K562 (cell line): ENCODE measurements at regions not wholly inside any gene's neighbourhood (a gene's known extent, or its start where the extent isn't known, plus 50 kb on each side); places are given as distances from the start of the nearest gene placed in this dataset.

Source experiments
- ATAC-seq: fragments of 200-7000 bp; cut with Tn5 transposase; 3 replicates; pipeline ENCODE4 v1.9.1; 2020; ENCODE audit warnings: moderate library complexity
- BruUV-seq: library from RNA; stranded (reverse); fragments of 400-500 nt; replicated peaks from 2 replicates; lab custom pipeline; 2021; lab: Mats Ljungman, UMichigan
- CTCF ChIA-PET: fragments of 300-600 bp; formaldehyde crosslinking; extraction: SDS; loops from one replicate; lab custom pipeline; 2021; ENCODE audit warnings: low intra/inter-chr PET ratio; lab: Yijun Ruan, JAX
- POLR2A ChIA-PET: fragments of 300-600, 350-650 bp; sonication (Branson Sonifier 250); formaldehyde crosslinking; extraction: SDS; loops from one replicate; lab custom pipeline; 2021; ENCODE audit warnings: antibody characterized with exemption, inconsistent platforms; lab: Yijun Ruan, JAX
- DNase-seq, 4 experiments: peaks; one replicate each; pipeline versions ENCODE4 v3.0.0 to v3.0.0-alpha.2; 2011 to 2018; ENCODE audit warnings: low spot score in 3 of 4, mixed read lengths in 3 of 4; ENCODE audit errors: extremely low read depth in 1 of 4
- FAIRE-seq: peaks from 2 replicates; lab custom pipeline; 2011; peaks lifted over from hg19 to GRCh38; lab: Jason Lieb, UNC
- H2AFZ ChIP-seq: 2 replicates; pipeline ENCODE4 v1.6.0; 2011; ENCODE audit warnings: low read depth, low read length, control low read depth, inconsistent platforms
- H3K27ac ChIP-seq: fragments of 200-600 bp; 3 replicates; pipeline ENCODE4 v1.8.0; 2011; ENCODE audit warnings: low read depth, mild to moderate bottlenecking, control low read depth, inconsistent platforms, low read length, moderate library complexity, mixed read lengths; ENCODE audit errors: extremely low read depth
- H3K27me3 ChIP-seq, 2 experiments: fragments of 300-600 bp in 1 of 2; 2 replicates in 1 of 2; 3 replicates in 1 of 2; pipeline versions ENCODE4 v1.6.0 to v1.8.0; 2011; ENCODE audit warnings: inconsistent platforms in 2 of 2, low read length in 2 of 2, mild to moderate bottlenecking in 1 of 2, mixed read lengths in 1 of 2, moderate library complexity in 1 of 2; ENCODE audit not compliant: control insufficient read depth in 2 of 2, insufficient read depth in 2 of 2
- H3K36me3 ChIP-seq: fragments of 300-600 bp; 3 replicates; pipeline ENCODE4 v1.8.0; 2011; ENCODE audit warnings: mild to moderate bottlenecking, low read length, inconsistent platforms; ENCODE audit not compliant: control insufficient read depth, insufficient read depth
- H3K4me1 ChIP-seq, 2 experiments: fragments of 200-600 bp in 1 of 2; replicated peaks in 1 of 2; 2 replicates in 1 of 2; 3 replicates in 1 of 2; pipeline versions ENCODE4 v1.5.1 to v1.8.0; 2011; ENCODE audit warnings: inconsistent platforms in 2 of 2, low read length in 2 of 2, mild to moderate bottlenecking in 1 of 2, mixed read lengths in 1 of 2, moderate library complexity in 1 of 2; ENCODE audit not compliant: control insufficient read depth in 2 of 2, insufficient read depth in 2 of 2
- H3K4me2 ChIP-seq: 2 replicates; pipeline ENCODE4 v1.6.1; 2011; ENCODE audit warnings: low read length, control low read depth, inconsistent platforms, mixed read lengths; ENCODE audit not compliant: insufficient read depth
- H3K4me3 ChIP-seq: fragments of 200-600 bp; sonication (generic), shearing (Covaris generic); 2 replicates; pipeline ENCODE4 v1.5.1; 2016; ENCODE audit warnings: control low read depth, inconsistent platforms
- H3K79me2 ChIP-seq: fragments of 200-600 bp; 3 replicates; pipeline ENCODE4 v1.8.0; 2011; ENCODE audit warnings: low read length, inconsistent platforms; ENCODE audit not compliant: control insufficient read depth, insufficient read depth
- H3K9ac ChIP-seq, 2 experiments: 2 replicates each; pipeline versions ENCODE4 v1.6.0 to v1.6.1; 2011; ENCODE audit warnings: low read depth in 2 of 2, low read length in 2 of 2, control low read depth in 1 of 2, inconsistent platforms in 1 of 2, mild to moderate bottlenecking in 1 of 2, mixed read lengths in 1 of 2; ENCODE audit not compliant: insufficient read depth in 1 of 2
- H3K9me1 ChIP-seq: one replicate; pipeline ENCODE4 v1.6.0; 2011; ENCODE audit warnings: inconsistent platforms, mild to moderate bottlenecking, low read length, moderate library complexity; ENCODE audit not compliant: control insufficient read depth, insufficient read depth
- H3K9me3 ChIP-seq: replicated peaks from 2 replicates; pipeline ENCODE4 v1.5.1; 2011; ENCODE audit warnings: low read depth, low read length, inconsistent platforms; ENCODE audit not compliant: control insufficient read depth, insufficient read depth
- H4K20me1 ChIP-seq: replicated peaks from 2 replicates; pipeline ENCODE4 v1.6.1; 2011; ENCODE audit warnings: low read length, inconsistent platforms, mixed read lengths; ENCODE audit not compliant: control insufficient read depth, insufficient read depth
- ARID3A ChIP-seq: IDR thresholded peaks from 2 replicates; pipeline ENCODE4 v1.6.1; 2012; ENCODE audit warnings: low read depth, low read length, improper control_type of control experiment, borderline replicate concordance
- CREB1 ChIP-seq, 2 experiments: sonication (generic) in 1 of 2; formaldehyde crosslinking in 1 of 2; IDR thresholded peaks; 2 replicates each; pipeline versions ENCODE4 v1.6.1 to v1.8.0; 2012 to 2022; ENCODE audit warnings: inconsistent platforms in 1 of 2, mild to moderate bottlenecking in 1 of 2, missing genetic modification reagents in 1 of 2, moderate library complexity in 1 of 2
- JUND ChIP-seq, 2 experiments: IDR thresholded peaks; 2 replicates in 1 of 2; 3 replicates in 1 of 2; pipeline ENCODE4 v1.6.1; 2011; ENCODE audit warnings: borderline replicate concordance in 2 of 2, low read depth in 2 of 2, low read length in 2 of 2, improper control_type of control experiment in 1 of 2, missing biosample characterization in 1 of 2, missing genetic modification characterization in 1 of 2, missing genetic modification reagents in 1 of 2
- KLF1 ChIP-seq: fragments of 450-650 bp; IDR thresholded peaks from 2 replicates; pipeline ENCODE4 v1.6.1; 2016; ENCODE audit warnings: missing genetic modification characterization, missing compliant biosample characterization
- MTA2 ChIP-seq: fragments of 450-650 bp; IDR thresholded peaks from 2 replicates; pipeline ENCODE4 v1.6.1; 2016; ENCODE audit warnings: low read depth
- MTA3 ChIP-seq: fragments of 450-650 bp; formaldehyde crosslinking; IDR thresholded peaks from 2 replicates; pipeline ENCODE4 v1.6.1; 2017; ENCODE audit warnings: mild to moderate bottlenecking, borderline replicate concordance
- MXI1 ChIP-seq: IDR thresholded peaks from 2 replicates; pipeline ENCODE4 v1.6.1; 2011; ENCODE audit warnings: low read depth, mild to moderate bottlenecking, improper control_type of control experiment, low read length
- PHTF2 ChIP-seq: fragments of 250-450 bp; sonication (Bioruptor Pico); IDR thresholded peaks from 2 replicates; pipeline ENCODE4 v1.5.0; 2021; ENCODE audit warnings: mild to moderate bottlenecking
- PTTG1 ChIP-seq: fragments of 450-650 bp; IDR thresholded peaks from 2 replicates; pipeline ENCODE4 v1.6.1; 2016; ENCODE audit warnings: low read depth, mild to moderate bottlenecking, missing genetic modification characterization, missing compliant biosample characterization
- SMARCB1 ChIP-seq: IDR thresholded peaks from 2 replicates; pipeline ENCODE4 v1.6.1; 2011; ENCODE audit warnings: improper control_type of control experiment, low read depth; ENCODE audit not compliant: insufficient read length
- TAF9B ChIP-seq: fragments of 450-650 bp; IDR thresholded peaks from 2 replicates; pipeline ENCODE4 v1.6.1; 2018; ENCODE audit warnings: mild to moderate bottlenecking; ENCODE audit not compliant: partially characterized antibody
- THAP7 ChIP-seq: fragments of 250-450 bp; sonication (Bioruptor Pico); IDR thresholded peaks from 2 replicates; pipeline ENCODE4 v1.5.0; 2021
- ZEB2 ChIP-seq: fragments of 450-650 bp; IDR thresholded peaks from 2 replicates; pipeline ENCODE4 v1.6.1; 2016
- ZNF124 ChIP-seq: sonication (generic); formaldehyde crosslinking; IDR thresholded peaks from 2 replicates; pipeline ENCODE4 v1.8.1; 2022; ENCODE audit warnings: missing genetic modification reagents
- ZNF253 ChIP-seq: fragments of 250-450 bp; sonication (Bioruptor Pico); conservative IDR thresholded peaks from 2 replicates; pipeline ENCODE4 v1.6.1; 2021; ENCODE audit warnings: mild to moderate bottlenecking
- ZNF311 ChIP-seq: fragments of 250-450 bp; sonication (Bioruptor Pico); IDR thresholded peaks from 2 replicates; pipeline ENCODE4 v1.4.0; 2020; ENCODE audit warnings: mild to moderate bottlenecking, moderate library complexity
- WGBS: fragments of 100-300 bp; shearing (Covaris generic); methylation state at CpG from one replicate; pipeline ENCODE4 v1.1.6; 2016; ENCODE audit warnings: low coverage, mixed read lengths; ENCODE audit not compliant: insufficient coverage; ENCODE audit errors: missing lambda C conversion rate; 5-methylcytosine and 5-hydroxymethylcytosine counted together
- in situ Hi-C: fragments of 300-500 bp; cut with MboI; formaldehyde crosslinking; loops from 4 replicates; pipeline ENCODE4 v1.15.0; 2018; ENCODE audit warnings: inconsistent platforms, mixed read lengths
- intact Hi-C: fragments of 100-400 bp; cut with micrococcal nuclease; formaldehyde crosslinking; loops from 2 replicates; pipeline ENCODE4 v1.14.2; 2022
- TF ChIP-seq, protein P1 (sequence below): fragments of 250-450 bp; sonication (Bioruptor Pico); IDR thresholded peaks from 2 replicates; pipeline ENCODE4 v1.4.0; 2020; ENCODE audit warnings: mild to moderate bottlenecking, moderate library complexity

GRCh38 chr5:74560245-74560644 lies 80.3 kb downstream of the ENC1 start (continued):
- TF ChIP-seq, protein P1, sequence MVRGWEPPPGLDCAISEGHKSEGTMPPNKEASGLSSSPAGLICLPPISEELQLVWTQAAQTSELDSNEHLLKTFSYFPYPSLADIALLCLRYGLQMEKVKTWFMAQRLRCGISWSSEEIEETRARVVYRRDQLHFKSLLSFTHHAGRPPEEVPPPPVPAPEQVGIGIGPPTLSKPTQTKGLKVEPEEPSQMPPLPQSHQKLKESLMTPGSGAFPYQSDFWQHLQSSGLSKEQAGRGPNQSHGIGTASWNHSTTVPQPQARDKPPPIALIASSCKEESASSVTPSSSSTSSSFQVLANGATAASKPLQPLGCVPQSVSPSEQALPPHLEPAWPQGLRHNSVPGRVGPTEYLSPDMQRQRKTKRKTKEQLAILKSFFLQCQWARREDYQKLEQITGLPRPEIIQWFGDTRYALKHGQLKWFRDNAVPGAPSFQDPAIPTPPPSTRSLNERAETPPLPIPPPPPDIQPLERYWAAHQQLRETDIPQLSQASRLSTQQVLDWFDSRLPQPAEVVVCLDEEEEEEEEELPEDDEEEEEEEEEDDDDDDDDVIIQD (CRISPR knock-in tag) = no peak
- no peak for TF ChIP-seq MTA2
- TF ChIP-seq JUND (IDR thresholded peaks at IDR 0.05; ENCODE audit: borderline replicate concordance, low read depth, low read length) = no peak
- no peak for TF ChIP-seq JUND (tag; IDR thresholded peaks at IDR 0.05; ENCODE audit: borderline replicate concordance, low read depth, low read length)

GRCh38 chr5:74556631-74557595 lies 83.6 kb downstream of the ENC1 start:
- intact Hi-C loops = no loop called here
- Histone ChIP-seq H3K79me2 (no peaks in the 10 kb centered on the region), H3K27ac (no peak overlapping the region), H3K4me3 (no peak overlapping the region), H3K36me3 (no peaks in the 10 kb centered on the region), H3K9me1 (no peaks in the 10 kb centered on the region), H3K4me2 (no peak overlapping the region), H3K9ac (no peak overlapping the region), H2AFZ (no peak overlapping the region), H4K20me1 (no peaks in the 10 kb centered on the region; the same call in 1 of the 2 replicates), H3K27me3 (peaks cover 4 to 17% of the 10 kb centered on the region in 2 experiments; a peak in 3 of 5 replicates), H3K4me1 (peaks cover 0 to 2% of the 10 kb centered on the region in 2 experiments; a peak in 2 of 5 replicates), H3K9me3 (no peaks in the 10 kb centered on the region)
- WGBS = 3% methylated on average over 6 of the region's 6 CpGs
- FAIRE-seq (no peak), ATAC-seq (no peak), DNase-seq (no peak)
- no TSS peak for BruUV-seq
- ChIA-PET POLR2A (interaction anchor here (1.1 kb wide), 1 partner anchor 62 kb away, joined by 3 read pairs; no protein-coding TSS in a partner anchor), CTCF (no interaction called here)
- in situ Hi-C loops = no loop called here
- TF ChIP-seq ZNF311 (CRISPR knock-in tag) = no peak
- TF ChIP-seq SMARCB1 = no peak
- no peak for TF ChIP-seq PTTG1 (tag)
- TF ChIP-seq THAP7 = no peak
- no peak for TF ChIP-seq CREB1 (IDR thresholded peaks at IDR 0.05)
- TF ChIP-seq CREB1 (CRISPR knock-in tag; IDR thresholded peaks at IDR 0.05) = no peak
- no peak for TF ChIP-seq PHTF2 (CRISPR knock-in tag)
- no peak for TF ChIP-seq MTA3
- no peak for TF ChIP-seq TAF9B
- no peak for TF ChIP-seq MXI1
- TF ChIP-seq ZNF124 (CRISPR knock-in tag) = no peak
- no peak for TF ChIP-seq KLF1 (tag)
- no peak for TF ChIP-seq ZEB2
- TF ChIP-seq ARID3A = no peak
- no peak for TF ChIP-seq ZNF253 (CRISPR knock-in tag)
